IMR-90 (cell line): ENCODE measurements at regions not wholly inside any gene's neighbourhood (a gene's known extent, or its start where the extent isn't known, plus 50 kb on each side); places are given as distances from the start of the nearest gene placed in this dataset.
A peak's percentile ranks its signal among the peaks of the same experiment; 100 is the strongest.

Experiments used
- ATAC-seq: fragments of 200-7000 bp; cut with Tn5 transposase; 2 replicates; pipeline ENCODE4 v1.9.1; 2020; ENCODE audit warnings: low read depth, mild to moderate bottlenecking, moderate library complexity
- BruUV-seq: library from RNA; stranded (reverse); fragments of 400-500 nt; replicated peaks from 2 replicates; lab custom pipeline; 2021; lab: Mats Ljungman, UMichigan
- CTCF ChIA-PET: fragments of 300-600 bp; formaldehyde crosslinking; extraction: SDS; loops from one replicate; lab custom pipeline; 2021; ENCODE audit warnings: antibody characterized with exemption; lab: Yijun Ruan, JAX
- POLR2A ChIA-PET: fragments of 300-600 bp; sonication (Branson Sonifier 250); formaldehyde crosslinking; loops from one replicate; lab custom pipeline; 2022; ENCODE audit warnings: antibody characterized with exemption; ENCODE audit not compliant: unreplicated experiment; lab: Charles Lee
- DNase-seq: peaks from one replicate; pipeline ENCODE4 v3.0.0; 2013
- H2AFZ ChIP-seq: replicated peaks from 2 replicates; pipeline ENCODE3; 2013; ENCODE audit warnings: low read length, mild to moderate bottlenecking; ENCODE audit not compliant: poor library complexity
- H2AK5ac ChIP-seq: 2 replicates; pipeline ENCODE4 v1.6.1; 2013; ENCODE audit warnings: low read depth, low read length, inconsistent platforms
- H2AK9ac ChIP-seq: replicated peaks from 2 replicates; pipeline ENCODE3; 2013; ENCODE audit warnings: mild to moderate bottlenecking, low read depth, low read length, moderate library complexity; ENCODE audit not compliant: poor library complexity
- H2BK120ac ChIP-seq: 2 replicates; pipeline ENCODE4 v1.6.1; 2013; ENCODE audit warnings: low read depth, low read length, inconsistent platforms
- H2BK15ac ChIP-seq: 3 replicates; pipeline ENCODE4 v1.6.1; 2013; ENCODE audit warnings: low read depth, low read length, inconsistent platforms
- H2BK20ac ChIP-seq: 2 replicates; pipeline ENCODE4 v1.6.1; 2013; ENCODE audit warnings: low read depth, mild to moderate bottlenecking, inconsistent platforms, low read length, moderate library complexity
- H2BK5ac ChIP-seq: 2 replicates; pipeline ENCODE4 v1.6.1; 2013; ENCODE audit warnings: mild to moderate bottlenecking, low read depth, low read length, inconsistent platforms; ENCODE audit not compliant: poor library complexity, severe bottlenecking
- H3K14ac ChIP-seq: replicated peaks from 2 replicates; pipeline ENCODE4 v1.6.1; 2013; ENCODE audit warnings: low read depth, low read length, inconsistent platforms
- H3K18ac ChIP-seq: 2 replicates; pipeline ENCODE4 v1.6.1; 2013; ENCODE audit warnings: low read depth, low read length, control low read depth
- H3K23ac ChIP-seq: 2 replicates; pipeline ENCODE4 v1.6.1; 2013; ENCODE audit warnings: low read depth, low read length, inconsistent platforms
- H3K27ac ChIP-seq: 2 replicates; pipeline ENCODE4 v1.5.1; 2013; ENCODE audit warnings: mild to moderate bottlenecking, control low read depth, low read length; ENCODE audit not compliant: insufficient read depth
- H3K27me3 ChIP-seq: 2 replicates; pipeline ENCODE4 v1.6.1; 2013; ENCODE audit warnings: low read length; ENCODE audit not compliant: control insufficient read depth, insufficient read depth
- H3K36me3 ChIP-seq: 2 replicates; pipeline ENCODE4 v1.6.1; 2013; ENCODE audit warnings: low read length, mixed read lengths; ENCODE audit not compliant: control insufficient read depth, insufficient read depth
- H3K4ac ChIP-seq: 2 replicates; pipeline ENCODE4 v1.6.1; 2013; ENCODE audit warnings: low read depth, low read length, inconsistent platforms
- H3K4me1 ChIP-seq: 2 replicates; pipeline ENCODE4 v1.6.1; 2013; ENCODE audit warnings: low read length, mixed read lengths; ENCODE audit not compliant: control insufficient read depth, insufficient read depth
- H3K4me2 ChIP-seq: 2 replicates; pipeline ENCODE4 v1.6.1; 2013; ENCODE audit warnings: low read depth, mild to moderate bottlenecking, control low read depth, low read length, moderate library complexity
- H3K4me3 ChIP-seq: 2 replicates; pipeline ENCODE4 v1.5.1; 2013; ENCODE audit warnings: low read depth, mild to moderate bottlenecking, control low read depth, low read length, moderate library complexity; ENCODE audit not compliant: insufficient read depth
- H3K56ac ChIP-seq: 2 replicates; pipeline ENCODE4 v1.6.1; 2013; ENCODE audit warnings: low read length, inconsistent platforms; ENCODE audit not compliant: insufficient read depth; ENCODE audit errors: extremely low read depth
- H3K79me1 ChIP-seq, 2 experiments: 2 replicates each; pipeline ENCODE4 v1.6.1; 2013; ENCODE audit warnings: low read length in 2 of 2, inconsistent platforms in 1 of 2, low read depth in 1 of 2
- H3K9ac ChIP-seq: 2 replicates; pipeline ENCODE4 v1.6.1; 2013; ENCODE audit warnings: low read depth, low read length, control low read depth
- H3K9me1 ChIP-seq: 2 replicates; pipeline ENCODE4 v1.6.1; 2013; ENCODE audit warnings: low read length, inconsistent platforms; ENCODE audit not compliant: insufficient read depth
- H3K9me3 ChIP-seq: 2 replicates; pipeline ENCODE4 v1.6.1; 2013; ENCODE audit warnings: low read length; ENCODE audit not compliant: control insufficient read depth, insufficient read depth
- H4K20me1 ChIP-seq: 2 replicates; pipeline ENCODE4 v1.6.1; 2013; ENCODE audit warnings: low read length, inconsistent platforms; ENCODE audit not compliant: insufficient read depth
- H4K5ac ChIP-seq: 2 replicates; pipeline ENCODE4 v1.6.1; 2013; ENCODE audit warnings: mild to moderate bottlenecking, low read depth, low read length, control low read depth
- H4K8ac ChIP-seq, 2 experiments: 2 replicates each; pipeline ENCODE4 v1.6.1; 2013; ENCODE audit warnings: low read depth in 2 of 2, low read length in 2 of 2, control low read depth in 1 of 2, inconsistent platforms in 1 of 2
- H4K91ac ChIP-seq: 2 replicates; pipeline ENCODE4 v1.6.1; 2013; ENCODE audit warnings: low read depth, low read length, inconsistent platforms; ENCODE audit not compliant: insufficient read depth
- CTCF ChIP-seq: conservative IDR thresholded peaks from 2 replicates; pipeline ENCODE4 v1.5.1; 2012; ENCODE audit warnings: mild to moderate bottlenecking, low read depth, low read length, improper control_type of control experiment
- MAFK ChIP-seq: IDR thresholded peaks from 2 replicates; pipeline ENCODE4 v1.6.1; 2012; ENCODE audit warnings: low read depth, low read length, improper control_type of control experiment
- MXI1 ChIP-seq: IDR thresholded peaks from 2 replicates; pipeline ENCODE4 v1.6.1; 2012; ENCODE audit warnings: low read depth, mild to moderate bottlenecking, low read length, moderate library complexity, borderline replicate concordance
- POLR2A ChIP-seq: IDR thresholded peaks from 2 replicates; pipeline ENCODE4 v1.6.1; 2012; ENCODE audit warnings: mild to moderate bottlenecking, low read depth, low read length
- RCOR1 ChIP-seq: IDR thresholded peaks from 2 replicates; pipeline ENCODE4 v1.6.1; 2012; ENCODE audit warnings: mild to moderate bottlenecking, low read length, improper control_type of control experiment; ENCODE audit not compliant: insufficient replicate concordance
- USF2 ChIP-seq: fragments of 150-350 bp; IDR thresholded peaks from 2 replicates; pipeline ENCODE4 v1.6.1; 2017; ENCODE audit warnings: mild to moderate bottlenecking, antibody characterized with exemption, low read length, low read depth
- WGBS, 2 experiments: methylation state at CpG; one replicate each; pipeline versions ENCODE4 v1.1.5 to v1.1.7; 2013; ENCODE audit warnings: missing lambda C conversion rate in 2 of 2; ENCODE audit not compliant: insufficient read length in 1 of 2; ENCODE audit errors: extremely low coverage in 2 of 2; 5-methylcytosine and 5-hydroxymethylcytosine counted together
- dilution Hi-C: fragments of 300-500 bp; cut with HindIII; formaldehyde crosslinking; loops from one replicate; pipeline ENCODE4 v1.14.3; 2018; ENCODE audit warnings: low sequenced_read_pairs; ENCODE audit not compliant: unreplicated experiment
- in situ Hi-C: fragments of 300-500 bp; cut with MboI; formaldehyde crosslinking; loops from 3 replicates; pipeline ENCODE4 v1.14.3; 2019; ENCODE audit warnings: low sequenced_read_pairs, inconsistent platforms, mixed read lengths
- intact Hi-C: fragments of 100-400 bp; cut with micrococcal nuclease; formaldehyde crosslinking; loops from 2 replicates; pipeline ENCODE4 v1.10.0; 2022

- Histone ChIP-seq H4K8ac (no peak overlapping the region), H3K9me3 (no peaks in the 10 kb centered on the region), H3K27ac (no peak overlapping the region), H4K20me1 (no peaks in the 10 kb centered on the region), H3K23ac (no peak overlapping the region), H2AK9ac (no peak overlapping the region), H2BK120ac (no peak overlapping the region), H4K91ac (no peak overlapping the region), H3K4me3 (no peak overlapping the region), H4K5ac (no peak overlapping the region), H3K36me3 (no peaks in the 10 kb centered on the region), H3K56ac (no peak overlapping the region), H2BK15ac (no peak overlapping the region), H3K18ac (no peak overlapping the region), H3K4me2 (no peak overlapping the region), H3K79me1 (no peaks in the 10 kb centered on the region), H2BK20ac (no peak overlapping the region), H3K4ac (no peak overlapping the region), H3K14ac (no peak overlapping the region), H2AK5ac (no peak overlapping the region), H3K4me1 (no peaks in the 10 kb centered on the region), H3K27me3 (peaks cover 12% of the 10 kb centered on the region), H2BK5ac (no peak overlapping the region), H3K9ac (no peak overlapping the region), H3K9me1 (no peaks in the 10 kb centered on the region), H2AFZ (no peak overlapping the region)
- in situ Hi-C loops, result no loop called here
- DNase-seq (no peak), ATAC-seq (0 out of 2 replicates have a peak, but pooled peaks have one; percentile 14)
- BruUV-seq, result no TSS peak
- intact Hi-C loops, result no loop called here
- dilution Hi-C loops, result no loop called here
- WGBS, 2 experiments, result 0% methylated on average over 1 of the region's 17 CpGs; no CpG with 5 or more reads in 1 of the 2 experiments
- ChIA-PET CTCF (no interaction called here), POLR2A (no interaction called here)
- TF ChIP-seq MAFK (no peak), RCOR1 (no peak), MXI1 (no peak), CTCF (no peak), POLR2A (no peak), USF2 (no peak)
Observed at GRCh38 chr19:33868076-33868735, 71.5 kb downstream of the KCTD15 start.
